Tibial nerve (tissue), 3 donors: ENCODE measurements at regions not wholly inside any gene's neighbourhood (a gene's known extent, or its start where the extent isn't known, plus 50 kb on each side); places are given as distances from the start of the nearest gene placed in this dataset.

ENCODE experiments used
- CTCF ChIP-seq, 5 experiments: fragments of 200-600 bp in 3 of 5; fragments of 450-650 bp in 2 of 5; sonication (generic) in 3 of 5; IDR thresholded peaks; one replicate each; pipeline ENCODE4 v1.5.1; 2016 to 2019; ENCODE audit warnings: antibody characterized with exemption in 5 of 5, mild to moderate bottlenecking in 3 of 5, moderate library complexity in 2 of 5
- POLR2A ChIP-seq, 2 donors: fragments of 450-650 bp; IDR thresholded peaks; one replicate each; pipeline ENCODE4 v1.6.1; 2017; ENCODE audit warnings: antibody characterized with exemption in 2 of 2, mild to moderate bottlenecking in 2 of 2, moderate library complexity in 2 of 2

- TF ChIP-seq POLR2A (IDR thresholded peaks at IDR 0.05) (no peak), CTCF (IDR thresholded peaks at IDR 0.05) (no peak)
Measured at GRCh38 chr14:59090572-59090971, 97.9 kb upstream of the DAAM1 start.
